ENCODE measurements at regions not wholly inside any gene's neighbourhood (a gene's known extent, or its start where the extent isn't known, plus 50 kb on each side); places are given as distances from the start of the nearest gene placed in this dataset.

DNA sequence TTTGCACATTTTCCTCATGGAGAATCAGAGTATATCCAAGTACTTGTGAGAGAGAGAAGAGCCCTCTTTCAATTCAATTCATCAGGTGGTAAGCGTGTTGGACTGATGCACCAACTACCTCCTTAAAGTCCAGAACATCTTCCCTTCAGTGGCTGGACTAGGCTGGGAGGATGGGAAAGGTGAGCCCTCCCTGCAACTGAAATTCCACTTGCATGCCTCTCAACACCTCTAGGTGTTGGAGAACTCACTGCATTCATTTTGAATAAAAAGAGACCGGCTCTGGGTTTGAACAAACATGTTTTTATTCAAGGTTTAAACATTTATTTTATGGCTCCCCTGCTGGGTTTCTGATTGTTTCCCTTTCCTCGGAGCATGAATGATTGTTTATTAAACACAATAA lies 573.5 kb downstream of the CCSER2 start:
- Histone ChIP-seq H3K79me2 (no peaks in the 10 kb centered on the region), H3K27me3 (no peaks in the 10 kb centered on the region)
- WGBS (ENCODE audit: low lambda C conversion rate, missing lambda C conversion rate), result 70% methylated on average over 3 of the region's 3 CpGs

DNA sequence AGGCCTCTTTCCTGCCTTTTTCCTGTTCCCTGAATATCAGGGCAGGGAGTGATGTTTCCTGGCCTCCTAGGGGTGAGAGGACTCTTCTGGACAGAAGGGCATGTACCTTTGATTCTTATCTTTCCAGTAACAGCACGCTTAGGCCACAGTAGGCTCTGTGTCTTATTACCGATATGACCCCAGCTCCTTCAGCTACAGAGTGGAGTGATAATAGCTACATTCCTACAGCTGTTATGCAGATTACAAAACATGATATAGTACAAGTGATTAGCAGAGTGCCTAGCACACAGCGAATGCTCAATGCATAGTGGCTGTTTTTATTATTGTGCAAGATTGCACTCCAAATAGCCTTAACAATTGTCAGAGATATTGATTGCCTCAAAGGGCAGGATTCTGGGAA lies 574.2 kb downstream of the CCSER2 start:
- no peak for DNase-seq (ENCODE audit: low spot score)
- Histone ChIP-seq H3K27ac (no peak overlapping the region), H3K9me3 (ENCODE audit: low read depth) (no peaks in the 10 kb centered on the region), H2AFZ (no peak overlapping the region), H3K36me3 (replicated peaks; ENCODE audit: insufficient read depth, low read depth) (no peaks in the 10 kb centered on the region), H4K20me1 (ENCODE audit: insufficient read depth, poor library complexity, severe bottlenecking) (no peaks in the 10 kb centered on the region), H3K4me3 (no peak overlapping the region), H3K79me2 (no peaks in the 10 kb centered on the region), H3K4me2 (no peak overlapping the region), H3K4me1 (ENCODE audit: insufficient read depth) (no peaks in the 10 kb centered on the region), H3K27me3 (no peaks in the 10 kb centered on the region), H3K9me2 (replicated peaks; ENCODE audit: insufficient read depth) (no peaks in the 10 kb centered on the region)
- WGBS (ENCODE audit: low lambda C conversion rate, missing lambda C conversion rate), result 14% methylated on average over 3 of the region's 3 CpGs
- no peak for TF ChIP-seq EZH2phosphoT487 (IDR thresholded peaks at IDR 0.05; ENCODE audit: low read depth, severe bottlenecking, unreplicated experiment)
- TF ChIP-seq EZH2 (IDR thresholded peaks at IDR 0.05; ENCODE audit: borderline replicate concordance), result no peak
- TF ChIP-seq, protein P1, sequence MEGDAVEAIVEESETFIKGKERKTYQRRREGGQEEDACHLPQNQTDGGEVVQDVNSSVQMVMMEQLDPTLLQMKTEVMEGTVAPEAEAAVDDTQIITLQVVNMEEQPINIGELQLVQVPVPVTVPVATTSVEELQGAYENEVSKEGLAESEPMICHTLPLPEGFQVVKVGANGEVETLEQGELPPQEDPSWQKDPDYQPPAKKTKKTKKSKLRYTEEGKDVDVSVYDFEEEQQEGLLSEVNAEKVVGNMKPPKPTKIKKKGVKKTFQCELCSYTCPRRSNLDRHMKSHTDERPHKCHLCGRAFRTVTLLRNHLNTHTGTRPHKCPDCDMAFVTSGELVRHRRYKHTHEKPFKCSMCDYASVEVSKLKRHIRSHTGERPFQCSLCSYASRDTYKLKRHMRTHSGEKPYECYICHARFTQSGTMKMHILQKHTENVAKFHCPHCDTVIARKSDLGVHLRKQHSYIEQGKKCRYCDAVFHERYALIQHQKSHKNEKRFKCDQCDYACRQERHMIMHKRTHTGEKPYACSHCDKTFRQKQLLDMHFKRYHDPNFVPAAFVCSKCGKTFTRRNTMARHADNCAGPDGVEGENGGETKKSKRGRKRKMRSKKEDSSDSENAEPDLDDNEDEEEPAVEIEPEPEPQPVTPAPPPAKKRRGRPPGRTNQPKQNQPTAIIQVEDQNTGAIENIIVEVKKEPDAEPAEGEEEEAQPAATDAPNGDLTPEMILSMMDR (IDR thresholded peaks at IDR 0.05; ENCODE audit: poor library complexity), result no peak

More for the DNA sequence above, 573.5 kb downstream of the CCSER2 start:
- no peaks in the 10 kb centered on the region for H3K36me3 ChIP-seq (replicated peaks; ENCODE audit: insufficient read depth, low read depth)
- DNase-seq (ENCODE audit: low spot score), result no peak
- TF ChIP-seq, protein P1 (IDR thresholded peaks at IDR 0.05; ENCODE audit: poor library complexity), result no peak
- TF ChIP-seq EZH2phosphoT487 (IDR thresholded peaks at IDR 0.05; ENCODE audit: low read depth, severe bottlenecking, unreplicated experiment) (no peak), EZH2 (IDR thresholded peaks at IDR 0.05; ENCODE audit: borderline replicate concordance) (no peak)
- H2AFZ ChIP-seq, result no peak overlapping the region
- no peaks in the 10 kb centered on the region for H3K4me1 ChIP-seq (ENCODE audit: insufficient read depth)
- no peak overlapping the region for H3K4me3 ChIP-seq
- H3K9me3 ChIP-seq (ENCODE audit: low read depth), result no peaks in the 10 kb centered on the region
- no peak overlapping the region for H3K4me2 ChIP-seq
- no peak overlapping the region for H3K27ac ChIP-seq
- no peaks in the 10 kb centered on the region for H4K20me1 ChIP-seq (ENCODE audit: insufficient read depth, poor library complexity, severe bottlenecking)
- H3K9me2 ChIP-seq (replicated peaks; ENCODE audit: insufficient read depth), result no peaks in the 10 kb centered on the region

DNA sequence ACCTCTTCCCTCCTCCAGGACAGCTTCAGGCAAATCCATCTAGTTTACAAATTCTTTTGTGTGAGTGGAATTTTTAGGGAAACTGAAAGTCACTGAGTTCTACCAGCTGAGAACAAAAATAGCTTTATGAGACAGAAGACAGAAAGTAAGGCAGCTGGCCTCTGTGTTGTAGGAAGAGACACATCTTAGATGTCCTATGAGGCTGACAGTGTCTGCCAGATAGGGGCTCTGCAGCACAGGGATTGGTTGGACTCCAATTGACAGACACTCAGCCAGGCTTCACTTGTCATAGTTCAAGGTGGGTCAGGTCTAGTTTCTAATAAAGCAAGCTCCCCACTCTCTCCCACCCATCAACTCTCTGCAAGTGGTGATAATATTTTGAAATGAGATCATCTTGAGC lies 574.9 kb downstream of the CCSER2 start:
- Histone ChIP-seq H3K27ac (no peak overlapping the region), H3K9me3 (ENCODE audit: low read depth) (no peaks in the 10 kb centered on the region), H3K79me2 (no peaks in the 10 kb centered on the region), H2AFZ (no peak overlapping the region), H3K36me3 (replicated peaks; ENCODE audit: insufficient read depth, low read depth) (no peaks in the 10 kb centered on the region), H3K4me2 (no peak overlapping the region), H3K4me1 (ENCODE audit: insufficient read depth) (no peaks in the 10 kb centered on the region), H3K4me3 (no peak overlapping the region), H3K27me3 (no peaks in the 10 kb centered on the region), H4K20me1 (ENCODE audit: insufficient read depth, poor library complexity, severe bottlenecking) (no peaks in the 10 kb centered on the region), H3K9me2 (replicated peaks; ENCODE audit: insufficient read depth) (no peaks in the 10 kb centered on the region)
- DNase-seq (ENCODE audit: low spot score), result no peak
- no peak for TF ChIP-seq EZH2phosphoT487 (IDR thresholded peaks at IDR 0.05; ENCODE audit: low read depth, severe bottlenecking, unreplicated experiment)
- no peak for TF ChIP-seq EZH2 (IDR thresholded peaks at IDR 0.05; ENCODE audit: borderline replicate concordance)
- TF ChIP-seq, protein P1 (IDR thresholded peaks at IDR 0.05; ENCODE audit: poor library complexity), result no peak

DNA sequence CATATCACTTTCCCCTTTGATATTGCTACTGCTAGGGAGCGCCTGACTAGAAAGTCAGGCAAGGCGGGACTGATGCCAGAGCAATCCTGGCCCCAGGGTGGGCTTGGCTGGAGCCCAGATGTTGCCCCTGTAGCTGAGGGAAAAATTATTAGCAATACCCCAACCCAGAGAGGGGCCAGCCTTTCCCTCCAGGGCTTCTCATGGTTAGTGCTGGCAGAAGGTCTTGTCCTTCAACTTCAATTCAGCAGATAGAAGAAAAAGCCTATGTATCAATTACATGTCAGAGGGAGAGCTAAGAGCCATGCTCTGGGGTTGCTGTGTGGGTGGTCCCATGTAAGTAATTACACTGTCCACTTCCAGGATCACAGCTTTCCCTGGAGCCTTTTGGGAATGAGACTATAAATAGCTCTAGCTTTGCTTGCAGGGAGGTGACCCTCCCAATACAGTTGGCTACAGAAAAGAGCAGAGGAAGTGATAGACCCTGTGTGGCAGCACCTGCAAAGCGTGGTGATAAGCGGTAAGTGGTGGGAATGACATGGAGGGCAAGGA lies 579.1 kb downstream of the CCSER2 start:
- TF ChIP-seq, protein P1 (IDR thresholded peaks at IDR 0.05; ENCODE audit: poor library complexity), result no peak
- TF ChIP-seq EZH2 (IDR thresholded peaks at IDR 0.05; ENCODE audit: borderline replicate concordance), result no peak
- no peak for TF ChIP-seq EZH2phosphoT487 (IDR thresholded peaks at IDR 0.05; ENCODE audit: low read depth, severe bottlenecking, unreplicated experiment)

More for the DNA sequence above, 579.1 kb downstream of the CCSER2 start:
- Histone ChIP-seq H3K4me2 (no peak overlapping the region), H3K36me3 (replicated peaks; ENCODE audit: insufficient read depth, low read depth) (no peaks in the 10 kb centered on the region), H3K4me3 (no peak overlapping the region), H3K4me1 (ENCODE audit: insufficient read depth) (no peaks in the 10 kb centered on the region), H2AFZ (no peak overlapping the region), H3K9me3 (ENCODE audit: low read depth) (no peaks in the 10 kb centered on the region), H3K79me2 (no peaks in the 10 kb centered on the region), H3K9me2 (replicated peaks; ENCODE audit: insufficient read depth) (no peaks in the 10 kb centered on the region), H4K20me1 (ENCODE audit: insufficient read depth, poor library complexity, severe bottlenecking) (no peaks in the 10 kb centered on the region), H3K27ac (no peak overlapping the region), H3K27me3 (no peaks in the 10 kb centered on the region)
- no peak for DNase-seq (ENCODE audit: low spot score)
- WGBS (ENCODE audit: low lambda C conversion rate, missing lambda C conversion rate), result 74% methylated on average over 4 of the region's 4 CpGs
